MCF 10A (cell line): ENCODE measurements at regions not wholly inside any gene's neighbourhood (a gene's known extent, or its start where the extent isn't known, plus 50 kb on each side); places are given as distances from the start of the nearest gene placed in this dataset.

Source experiments
- BruUV-seq: library from RNA; stranded (reverse); fragments of 400-500 nt; replicated peaks from 2 replicates; lab custom pipeline; 2021; lab: Mats Ljungman, UMichigan
- CTCF ChIA-PET: fragments of 300-600 bp; sonication (Branson Sonifier 250); formaldehyde crosslinking; extraction: SDS; loops from one replicate; lab custom pipeline; 2021; ENCODE audit warnings: antibody characterized with exemption, inconsistent platforms; lab: Yijun Ruan, JAX
- POLR2A ChIA-PET: fragments of 300-600, 350-650 bp; sonication (Branson Sonifier 250); formaldehyde crosslinking; extraction: SDS; loops from one replicate; lab custom pipeline; 2020; ENCODE audit warnings: antibody characterized with exemption, inconsistent platforms; lab: Yijun Ruan, JAX
- DNase-seq: peaks from one replicate; pipeline ENCODE4 v3.0.0-alpha.2; 2018; ENCODE audit not compliant: unreplicated experiment
- H3K27ac Mint-ChIP-seq: one replicate; pipeline ENCODE4 v1.8.0; 2022; ENCODE audit warnings: mild to moderate bottlenecking, low read depth, mixed read lengths; ENCODE audit not compliant: unreplicated experiment
- H3K27me3 Mint-ChIP-seq: one replicate; pipeline ENCODE4 v1.8.0; 2022; ENCODE audit warnings: mixed read lengths; ENCODE audit not compliant: insufficient read depth, unreplicated experiment
- H3K36me3 Mint-ChIP-seq: one replicate; pipeline ENCODE4 v1.8.0; 2022; ENCODE audit warnings: mild to moderate bottlenecking, moderate library complexity, mixed read lengths; ENCODE audit not compliant: insufficient read depth, unreplicated experiment
- H3K4me1 Mint-ChIP-seq: one replicate; pipeline ENCODE4 v1.8.0; 2022; ENCODE audit warnings: mixed read lengths; ENCODE audit not compliant: insufficient read depth, unreplicated experiment
- H3K4me3 Mint-ChIP-seq: one replicate; pipeline ENCODE4 v1.8.0; 2022; ENCODE audit warnings: mild to moderate bottlenecking, moderate library complexity, mixed read lengths; ENCODE audit not compliant: unreplicated experiment
- H3K9me3 Mint-ChIP-seq: one replicate; pipeline ENCODE4 v1.8.0; 2022; ENCODE audit warnings: mixed read lengths; ENCODE audit not compliant: unreplicated experiment
- CTCF ChIP-seq: fragments of 200-600 bp; IDR thresholded peaks from one replicate; pipeline ENCODE4 v1.8.0; 2022; ENCODE audit warnings: antibody characterized with exemption, mild to moderate bottlenecking; ENCODE audit not compliant: unreplicated experiment
- intact Hi-C: fragments of 100-400 bp; cut with micrococcal nuclease; formaldehyde crosslinking; loops from 2 replicates; pipeline ENCODE4 v1.14.1; 2022

DNA sequence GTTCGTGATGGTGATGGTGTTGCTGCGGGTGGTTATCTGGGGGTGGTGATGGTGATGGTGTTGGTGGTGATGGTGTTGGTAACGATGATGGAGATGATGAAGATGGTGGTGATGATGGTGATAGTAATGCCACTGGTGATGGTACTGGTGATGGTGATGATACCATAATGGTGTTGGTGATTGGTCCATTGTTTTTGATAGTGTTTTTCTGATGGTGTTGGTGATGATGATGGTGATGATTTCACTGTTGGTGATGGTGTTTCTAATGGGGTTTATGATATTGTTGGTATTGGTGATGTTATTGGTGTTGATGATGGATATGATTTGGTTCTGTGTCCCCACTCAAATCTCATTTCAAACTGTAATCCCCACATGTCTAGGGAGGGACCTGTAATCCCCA lies 51.7 kb upstream of the PITRM1 start:
- H3K27me3 Mint-ChIP-seq: no peaks in the 10 kb centered on the region
- H3K9me3 Mint-ChIP-seq: peaks cover 4% of the 10 kb centered on the region
- CTCF ChIA-PET: interaction anchor here (0.8 kb wide), 1 partner anchor 28 kb away, joined by 3 read pairs; no protein-coding TSS in a partner anchor
- intact Hi-C loops: no loop called here
- TF ChIP-seq CTCF: no peak
- H3K36me3 Mint-ChIP-seq: no peaks in the 10 kb centered on the region
- POLR2A ChIA-PET: interaction anchor here (0.6 to 1.2 kb wide), 2 partner anchors 26 to 624 kb away, joined by 3 read pairs; no protein-coding TSS in a partner anchor
- H3K27ac Mint-ChIP-seq: no peak overlapping the region
- no TSS peak for BruUV-seq
- no peak for DNase-seq
- no peak overlapping the region for H3K4me3 Mint-ChIP-seq
- peaks cover 19% of the 10 kb centered on the region for H3K4me1 Mint-ChIP-seq

- Mint-ChIP-seq H3K4me1 (peaks cover 9% of the 10 kb centered on the region), H3K27ac (no peak overlapping the region), H3K27me3 (no peaks in the 10 kb centered on the region), H3K4me3 (no peak overlapping the region), H3K9me3 (peaks cover 12% of the 10 kb centered on the region), H3K36me3 (no peaks in the 10 kb centered on the region)
- intact Hi-C loops: no loop called here
- ChIA-PET CTCF (no interaction called here), POLR2A (no interaction called here)
- TF ChIP-seq CTCF: no peak
- no peak for DNase-seq
- BruUV-seq: no TSS peak
These were observed 50.0 kb upstream of the PITRM1 start for GRCh38 chr10:3222626-3223025.
